DMS153 (cell line): ENCODE measurements at regions not wholly inside any gene's neighbourhood (a gene's known extent, or its start where the extent isn't known, plus 50 kb on each side); places are given as distances from the start of the nearest gene placed in this dataset.

Experiments
- DNase-seq: peaks from one replicate; lab custom pipeline; 2025; lab: John Stamatoyannopoulos, UW

DNA sequence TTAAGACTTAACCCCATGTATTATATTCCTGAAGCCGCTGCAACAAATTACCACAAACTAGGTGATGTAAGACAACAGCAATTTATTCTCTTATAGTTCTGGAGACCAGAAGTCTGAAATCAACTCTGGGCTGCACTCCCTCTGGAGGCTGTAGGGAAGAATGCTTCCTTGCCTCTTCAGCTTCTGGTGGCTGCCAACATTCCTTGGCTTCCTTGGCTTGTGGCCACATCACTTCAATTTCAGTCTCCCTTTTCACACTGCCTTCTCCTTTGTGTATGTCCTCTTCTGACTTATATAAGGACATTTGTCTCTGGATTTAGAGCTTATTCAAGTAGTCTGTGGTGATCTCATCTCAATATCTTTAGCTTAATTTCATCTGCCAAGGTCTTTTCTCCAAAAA is 141.6 kb downstream of the DHX35 start:
- DNase-seq = no peak

DNA sequence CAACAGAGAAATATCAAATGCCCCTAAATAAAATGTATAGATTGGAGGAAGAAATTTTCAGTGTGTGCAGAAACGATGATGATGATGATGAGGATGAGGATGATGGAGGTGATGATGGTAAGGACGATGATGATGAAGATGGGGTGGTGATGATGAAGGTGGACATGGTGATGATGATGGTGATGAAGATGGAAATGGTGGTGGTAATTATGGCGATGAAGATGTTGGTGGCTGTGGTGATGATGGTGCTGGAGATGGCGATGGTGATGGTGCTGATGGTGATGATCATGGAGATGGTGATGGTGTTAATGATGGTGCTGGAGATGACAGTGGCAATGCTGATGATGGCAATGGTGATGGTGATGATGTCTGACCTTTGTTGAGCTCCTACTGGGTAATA is 141.2 kb downstream of the DHX35 start:
- no peak for DNase-seq

DNA sequence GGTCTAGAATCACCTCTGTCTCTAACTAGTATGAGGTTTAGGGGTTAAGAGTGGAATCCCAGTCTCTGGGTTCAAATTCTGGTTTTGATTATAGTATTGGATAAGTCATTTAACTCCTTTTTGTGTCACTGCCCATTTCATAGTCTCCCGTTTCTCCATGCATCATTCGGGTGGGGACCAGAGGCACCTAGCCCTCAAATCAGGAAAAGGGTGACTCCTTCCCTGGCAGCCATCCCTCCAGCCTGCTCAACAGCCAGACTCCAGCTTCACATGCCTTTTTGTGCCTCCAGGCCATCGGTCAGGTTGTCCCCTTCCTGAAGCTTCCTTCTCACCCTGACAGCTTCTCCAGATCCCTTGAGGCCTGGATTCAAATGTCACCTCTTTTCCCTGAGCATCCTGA is 139.8 kb downstream of the DHX35 start:
- no peak for DNase-seq

DNA sequence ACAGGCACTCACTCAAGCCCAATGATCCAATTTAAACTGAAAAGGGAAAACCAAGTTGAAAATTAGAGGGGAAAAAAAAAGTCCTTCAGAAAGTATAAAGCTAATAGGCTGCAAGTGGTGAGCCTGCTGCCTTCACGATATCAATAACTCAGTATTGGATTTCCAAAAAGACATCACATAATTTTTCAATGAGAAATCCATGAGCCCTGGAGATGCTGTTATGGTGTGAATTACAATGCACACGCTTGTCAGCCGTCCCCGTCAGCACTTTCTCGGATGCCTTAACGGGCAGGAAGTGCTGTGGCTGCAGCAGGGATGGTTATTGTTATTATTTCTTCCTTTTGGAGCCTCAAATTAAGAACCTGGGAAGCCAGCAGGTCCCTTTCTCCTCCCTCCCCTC is 138.5 kb downstream of the DHX35 start:
- DNase-seq = no peak

DNA sequence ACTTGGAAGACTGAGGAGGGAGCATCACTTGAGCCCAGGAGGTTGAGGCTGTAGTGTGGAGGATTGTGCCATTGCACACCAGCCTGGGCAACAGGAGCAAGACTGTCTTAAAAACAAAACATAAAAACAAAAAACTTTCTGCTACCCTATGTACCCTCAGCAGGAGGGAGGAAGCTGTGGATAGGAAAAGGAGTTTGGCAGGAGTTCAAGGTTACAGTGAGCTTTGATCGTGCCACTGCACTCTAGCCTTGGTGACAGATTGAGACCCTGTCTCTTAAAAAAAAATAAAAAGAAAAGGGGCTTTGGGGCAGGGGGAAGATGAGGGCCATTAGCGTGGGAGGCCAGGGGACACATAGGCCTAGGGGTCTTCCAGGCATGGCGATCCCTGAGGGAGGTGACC is 135.7 kb downstream of the DHX35 start:
- DNase-seq = no peak

DNA sequence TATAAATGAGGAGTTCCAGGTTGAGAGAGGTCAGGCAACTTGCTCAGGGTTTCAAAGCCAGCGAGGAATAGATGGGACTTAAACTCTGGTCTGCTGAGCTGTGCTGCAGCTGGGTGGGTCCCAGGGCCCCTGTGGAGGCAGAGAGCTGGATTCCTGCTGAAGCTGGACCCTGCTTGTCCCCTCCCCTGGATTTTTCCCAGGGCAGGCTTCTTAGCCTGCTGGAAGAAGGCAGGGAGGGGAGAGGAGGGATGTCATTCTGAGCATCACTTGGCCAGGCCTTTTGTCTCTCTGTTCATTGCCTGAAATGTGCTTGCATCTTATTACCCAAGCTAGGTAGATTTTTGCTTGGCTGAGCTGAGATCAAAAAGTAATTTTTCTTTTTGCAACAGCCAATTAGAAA is 133.7 kb downstream of the DHX35 start:
- DNase-seq = no peak

DNA sequence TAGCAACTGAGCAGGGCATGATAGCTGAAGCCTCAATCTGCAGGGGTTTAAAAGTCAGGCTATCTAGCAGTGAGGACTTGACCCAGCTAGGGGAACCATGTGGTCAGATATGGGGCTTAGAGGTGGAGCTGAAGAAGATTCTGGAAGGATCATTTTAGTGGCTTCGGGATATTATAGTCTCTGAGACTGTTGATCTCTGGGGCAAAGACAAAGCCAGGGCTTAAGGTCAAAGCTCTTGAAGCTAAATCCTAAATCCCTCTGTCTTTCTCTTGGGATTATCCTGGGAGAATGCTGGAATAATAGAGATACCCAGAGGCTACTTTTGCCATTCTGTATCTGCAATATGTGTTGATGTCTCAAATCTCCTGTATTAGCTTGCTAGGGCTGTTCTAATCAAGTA is 132.2 kb downstream of the DHX35 start:
- no peak for DNase-seq

DNA sequence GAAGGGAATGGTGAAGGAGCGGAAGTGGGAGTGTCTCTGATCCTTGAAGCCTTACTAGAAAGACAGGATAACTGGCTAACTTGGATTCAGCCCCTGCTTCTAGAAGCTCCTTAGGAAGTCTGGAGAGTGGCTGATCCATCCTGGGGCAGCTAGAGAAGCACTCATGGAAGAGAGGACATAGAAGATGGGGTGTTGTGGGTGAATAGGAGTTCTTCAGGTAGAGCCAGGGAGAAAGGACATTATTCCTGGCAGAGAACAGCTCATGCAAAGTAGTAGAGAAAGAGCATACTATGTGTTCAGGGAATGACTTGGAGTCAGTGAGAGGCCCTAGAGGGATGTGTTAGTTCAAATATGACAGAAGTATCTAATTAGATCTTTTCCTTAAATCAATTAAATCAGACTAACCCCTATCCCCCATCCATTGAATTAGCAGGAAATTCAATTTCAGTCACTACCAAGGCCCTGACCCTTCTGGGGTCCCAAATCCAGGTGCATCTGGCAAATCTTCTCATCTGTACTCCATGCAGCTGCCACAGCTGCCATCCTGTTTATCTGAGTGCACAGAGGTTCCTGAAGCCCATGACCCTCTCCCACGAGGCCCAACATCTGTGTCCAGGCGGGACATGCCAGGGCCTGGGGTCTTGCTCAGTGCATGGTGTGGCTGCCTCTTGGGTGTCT is 130.7 kb downstream of the DHX35 start:
- DNase-seq = no peak

DNA sequence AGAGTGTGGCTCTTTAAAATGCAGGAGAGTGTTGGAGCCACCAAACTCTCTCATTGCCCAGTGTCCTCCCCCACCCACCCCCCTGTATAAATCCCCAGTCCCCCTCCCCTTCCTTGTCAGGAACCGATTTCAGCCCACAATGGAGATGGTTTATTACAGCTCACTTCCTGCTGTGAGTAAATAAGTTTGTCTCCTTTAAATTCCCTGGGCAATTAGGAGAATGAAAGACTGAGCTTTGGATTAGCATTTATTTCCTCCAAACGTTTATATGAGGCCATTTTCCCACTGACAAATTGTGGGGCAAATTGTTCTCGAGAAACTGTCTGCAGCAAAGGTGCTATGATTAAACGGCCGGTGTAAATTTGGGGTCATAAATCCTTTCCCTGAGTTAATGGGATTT is 128.8 kb downstream of the DHX35 start:
- peak; percentile 34 for DNase-seq

DNA sequence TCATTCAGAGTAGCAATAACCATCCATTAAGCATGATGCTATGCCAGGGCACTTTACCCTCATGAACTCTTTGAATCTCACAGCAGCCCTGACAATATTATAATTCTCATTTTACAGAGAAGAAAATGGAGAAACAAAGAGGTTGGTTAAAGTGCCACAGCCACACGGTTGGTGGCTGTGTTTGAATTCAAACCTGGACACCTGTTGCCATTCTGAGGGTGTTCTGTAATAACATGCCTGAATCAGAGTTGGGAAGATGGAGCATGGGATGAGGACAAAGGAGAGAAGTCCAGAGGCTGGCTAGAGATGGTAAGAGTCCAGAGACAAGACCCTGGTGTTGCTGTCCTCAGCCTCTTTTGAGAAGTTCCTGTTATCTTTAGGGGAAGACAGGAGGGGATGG is 127.7 kb downstream of the DHX35 start:
- DNase-seq = no peak
